NB4 (cell line): ENCODE measurements at regions not wholly inside any gene's neighbourhood (a gene's known extent, or its start where the extent isn't known, plus 50 kb on each side); places are given as distances from the start of the nearest gene placed in this dataset.

Experiments used
- DNase-seq: peaks from one replicate; pipeline ENCODE4 v3.0.0; 2010; ENCODE audit warnings: low read depth
- H3K4me3 ChIP-seq: one replicate; pipeline ENCODE4 v1.5.1; 2011; ENCODE audit warnings: mild to moderate bottlenecking, low read depth, low read length, moderate library complexity
- CTCF ChIP-seq: IDR thresholded peaks from one replicate; pipeline ENCODE4 v1.5.1; 2012; ENCODE audit warnings: low read depth, low read length
- MAX ChIP-seq: IDR thresholded peaks from 2 replicates; pipeline ENCODE4 v1.6.1; 2011; ENCODE audit warnings: low read depth, low read length
- MYC ChIP-seq: IDR thresholded peaks from 2 replicates; pipeline ENCODE4 v1.6.1; 2011; ENCODE audit warnings: low read depth, low read length
- POLR2A ChIP-seq: IDR thresholded peaks from 2 replicates; pipeline ENCODE4 v1.6.1; 2011; ENCODE audit warnings: mild to moderate bottlenecking; ENCODE audit not compliant: insufficient read length; ENCODE audit errors: extremely low read depth

- TF ChIP-seq CTCF (no peak), MYC (no peak), POLR2A (no peak), MAX (no peak)
- peak; percentile 8 for DNase-seq
Observed at GRCh38 chr10:22852712-22853353, 75.0 kb upstream of the ARMC3 start.

GRCh38 chr10:22851865-22852239, 76.0 kb upstream of the ARMC3 start:
- TF ChIP-seq MAX (no peak), CTCF (no peak), POLR2A (no peak), MYC (no peak)
- DNase-seq: no peak
- no peak overlapping the region for H3K4me3 ChIP-seq

More at GRCh38 chr10:22852712-22853353, 75.0 kb upstream of the ARMC3 start:
- no peak overlapping the region for H3K4me3 ChIP-seq

GRCh38 chr10:22850541-22850940, 77.3 kb upstream of the ARMC3 start:
- no peak overlapping the region for H3K4me3 ChIP-seq
- DNase-seq: no peak
- TF ChIP-seq MAX: no peak
- no peak for TF ChIP-seq MYC
- no peak for TF ChIP-seq POLR2A
- TF ChIP-seq CTCF: no peak

GRCh38 chr10:22849077-22849805, 78.6 kb upstream of the ARMC3 start:
- TF ChIP-seq CTCF (no peak), MYC (no peak)
- no peak overlapping the region for H3K4me3 ChIP-seq
- DNase-seq: no peak

GRCh38 chr10:22848509-22848908, 79.3 kb upstream of the ARMC3 start:
- TF ChIP-seq MYC: no peak
- no peak for TF ChIP-seq MAX
- TF ChIP-seq POLR2A: no peak
- no peak for TF ChIP-seq CTCF
- H3K4me3 ChIP-seq: no peak overlapping the region
- DNase-seq: no peak
